Heart left ventricle (tissue), 13 donors: ENCODE measurements at regions not wholly inside any gene's neighbourhood (a gene's known extent, or its start where the extent isn't known, plus 50 kb on each side); places are given as distances from the start of the nearest gene placed in this dataset.

ENCODE experiments used
- CTCF ChIP-seq, 12 donors: fragments of 200-600 bp; sonication (generic) in 4 of 12; IDR thresholded peaks; one replicate each; pipeline versions ENCODE4 v1.5.0 to v1.8.0; 2018 to 2022; ENCODE audit warnings: antibody characterized with exemption in 12 of 12, mild to moderate bottlenecking in 5 of 12
- POLR2A ChIP-seq, 2 donors: fragments of 450-650 bp; IDR thresholded peaks; one replicate each; pipeline ENCODE4 v1.6.1; 2017; ENCODE audit warnings: antibody characterized with exemption in 2 of 2, mild to moderate bottlenecking in 2 of 2, moderate library complexity in 2 of 2
- donor health status: ischemic (EF 13 %, LVEDD 7.1; RV severe dilation, severe dysfunction).
- donor health status: DM: no; HTN: yes; CAD: no.
- donor health status: DM: no; HTN: no; CAD: no.
- donor health status: ischemic (EF 25% LVEDD 6.9; RV normal size, moderate dysfunction).
- donor health status: ischemic (EF 25% LVEDD 5.7; RV mildly dilated, moderate dysfunction).
- donor health status: ischemic (EF 35%, LVEDD 5.7; RV mildly dilated, moderate dysfunction).
- donor health status: nonischemic (EF 11% LVEDD 7.7; RV severe dilation, severe dysfunction).
- donor health status: DM: yes; HTN: yes; CAD: no.
- donor health status: PGD.
- donor health status: ischemic (EF 29% LVEDD 5.4; RV normal size, mild dysfunction).
- donor health status: nonischemic (EF 23%, LVEDD 6.1; RV moderate dilation, normal function).

- TF ChIP-seq CTCF (IDR thresholded peaks at IDR 0.05) (no peak), POLR2A (IDR thresholded peaks at IDR 0.05) (no peak)
Observed at GRCh38 chr10:56596257-56596656, 235.2 kb upstream of the ZWINT start.
